ENCODE measurements at regions not wholly inside any gene's neighbourhood (a gene's known extent, or its start where the extent isn't known, plus 50 kb on each side); places are given as distances from the start of the nearest gene placed in this dataset.
"Not testable (repeated sequence)": the region's sequence is repeated elsewhere in the genome, so short reads cannot be mapped to it uniquely, and the experiment has no call there.

DNA sequence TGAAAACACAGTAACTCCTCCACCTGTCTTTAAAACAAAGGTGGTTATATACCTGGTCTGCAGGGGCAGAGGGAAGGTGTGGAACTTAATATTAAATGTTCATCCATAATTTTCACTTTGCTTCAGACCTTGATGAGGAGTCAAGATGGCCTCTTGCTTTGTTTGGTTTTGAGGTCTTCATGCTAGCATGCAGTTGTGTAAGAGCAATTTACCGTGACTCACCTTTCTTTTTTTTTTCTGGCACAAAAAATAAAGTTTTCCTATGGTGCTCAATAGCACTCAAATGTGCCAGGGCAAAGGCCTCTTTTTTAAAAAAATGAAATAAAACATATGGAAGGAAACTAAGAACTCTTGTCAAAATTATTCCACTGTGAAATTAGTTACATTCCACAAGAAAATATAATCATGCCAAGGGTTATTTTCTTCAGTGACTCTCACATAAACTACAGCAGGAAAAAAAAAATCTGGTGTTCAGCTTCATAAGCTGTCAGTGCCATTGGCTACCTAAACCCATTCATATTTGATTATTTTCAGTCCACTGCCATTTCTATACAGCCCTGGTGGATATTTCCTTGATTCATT lies 128.2 kb downstream of the SLC7A11 start:
- intact Hi-C loops (cut with micrococcal nuclease) = no loop called here
- Mint-ChIP-seq H3K9me3 (no peaks in the 10 kb centered on the region), H3K27ac (no peak overlapping the region), H3K36me3 (no peaks in the 10 kb centered on the region), H3K4me3 (no peak overlapping the region), H3K27me3 (no peaks in the 10 kb centered on the region), H3K4me1 (ENCODE audit: low read depth) (no peaks in the 10 kb centered on the region)
- ChIA-PET POLR2A (no interaction called here), CTCF (no interaction called here)
- no peak for DNase-seq

DNA sequence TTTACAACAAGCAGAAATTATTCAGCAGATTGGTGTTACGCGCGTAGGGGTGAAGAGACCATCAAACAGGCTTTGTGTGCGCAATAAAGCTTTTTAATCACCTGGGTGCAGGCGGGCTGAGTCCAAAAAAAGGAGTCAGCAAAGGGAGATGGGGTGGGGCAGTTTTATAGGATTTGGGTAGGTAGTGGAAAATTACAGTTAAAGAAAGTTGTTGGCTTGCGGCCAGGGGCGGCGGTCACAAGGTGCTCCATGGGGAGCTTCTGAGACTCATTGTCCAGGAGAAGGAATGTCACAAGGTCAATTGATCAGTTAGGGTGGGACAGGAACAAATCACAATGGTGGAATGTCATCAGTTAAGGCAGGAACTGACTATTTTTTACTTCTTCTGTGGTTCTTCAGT lies 129.3 kb downstream of the SLC7A11 start:
- intact Hi-C loops (cut with micrococcal nuclease); H3K4me3 Mint-ChIP-seq; POLR2A ChIA-PET; H3K27ac Mint-ChIP-seq; H3K4me1 Mint-ChIP-seq (ENCODE audit: low read depth); DNase-seq; H3K36me3 Mint-ChIP-seq; H3K9me3 Mint-ChIP-seq; H3K27me3 Mint-ChIP-seq; CTCF ChIA-PET: not testable (repeated sequence)

DNA sequence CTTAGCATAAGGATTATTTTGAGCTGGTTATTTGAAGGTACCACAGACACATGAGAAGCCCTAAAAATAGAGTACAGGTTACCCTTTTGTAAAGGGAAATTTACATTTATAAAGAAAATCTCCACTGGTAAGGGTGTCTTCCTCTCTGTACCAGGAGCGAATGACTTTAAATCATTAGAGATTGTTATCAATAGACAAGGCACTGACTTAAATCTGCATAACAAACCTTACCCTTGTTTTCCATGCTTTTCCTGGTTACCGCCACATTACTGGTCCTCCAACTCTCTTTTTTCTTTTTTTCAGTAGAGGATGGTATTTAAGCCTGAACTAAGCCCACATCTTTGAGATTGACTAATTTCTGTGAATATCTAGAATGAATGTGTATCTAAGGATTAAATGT lies 129.8 kb downstream of the SLC7A11 start:
- no peaks in the 10 kb centered on the region for H3K36me3 Mint-ChIP-seq
- CTCF ChIA-PET = no interaction called here
- no peak overlapping the region for H3K4me3 Mint-ChIP-seq
- H3K4me1 Mint-ChIP-seq (ENCODE audit: low read depth) = no peaks in the 10 kb centered on the region
- DNase-seq = no peak
- no peak overlapping the region for H3K27ac Mint-ChIP-seq
- H3K27me3 Mint-ChIP-seq = no peaks in the 10 kb centered on the region
- POLR2A ChIA-PET = no interaction called here
- peaks cover 4% of the 10 kb centered on the region for H3K9me3 Mint-ChIP-seq
- intact Hi-C loops (cut with micrococcal nuclease) = no loop called here

DNA sequence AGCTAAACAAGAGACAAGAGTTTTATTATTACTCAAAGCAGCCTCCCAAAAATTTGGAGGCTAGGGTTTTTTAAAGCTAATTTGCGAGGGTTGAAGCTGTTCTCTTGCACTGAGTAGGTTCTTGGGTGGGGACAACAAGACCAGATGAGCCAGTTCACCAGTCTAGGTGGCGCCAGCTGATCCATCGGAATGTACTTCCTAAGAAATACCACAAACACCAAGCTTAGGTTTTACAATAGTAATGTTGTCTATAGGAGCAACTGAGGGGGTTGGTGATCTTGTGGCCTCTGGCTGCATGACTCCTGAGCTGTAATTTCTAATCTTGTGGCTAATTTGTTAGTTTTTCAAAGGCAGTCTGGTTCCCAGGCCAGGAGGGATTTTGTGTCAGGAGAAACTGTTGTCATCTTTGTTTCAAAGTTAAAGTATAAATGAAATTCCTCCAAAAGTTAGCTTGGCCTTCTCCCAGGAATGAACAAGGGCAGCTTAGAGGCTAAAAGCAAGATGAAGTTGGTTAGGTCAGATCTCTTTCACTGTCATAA lies 130.6 kb downstream of the SLC7A11 start:
- no peak for DNase-seq
- no peaks in the 10 kb centered on the region for H3K36me3 Mint-ChIP-seq
- no peak overlapping the region for H3K4me3 Mint-ChIP-seq
- H3K9me3 Mint-ChIP-seq = peaks cover 4% of the 10 kb centered on the region
- H3K27me3 Mint-ChIP-seq = no peaks in the 10 kb centered on the region
- CTCF ChIA-PET = no interaction called here
- POLR2A ChIA-PET = no interaction called here
- H3K4me1 Mint-ChIP-seq (ENCODE audit: low read depth) = no peaks in the 10 kb centered on the region
- intact Hi-C loops (cut with micrococcal nuclease) = no loop called here
- no peak overlapping the region for H3K27ac Mint-ChIP-seq

DNA sequence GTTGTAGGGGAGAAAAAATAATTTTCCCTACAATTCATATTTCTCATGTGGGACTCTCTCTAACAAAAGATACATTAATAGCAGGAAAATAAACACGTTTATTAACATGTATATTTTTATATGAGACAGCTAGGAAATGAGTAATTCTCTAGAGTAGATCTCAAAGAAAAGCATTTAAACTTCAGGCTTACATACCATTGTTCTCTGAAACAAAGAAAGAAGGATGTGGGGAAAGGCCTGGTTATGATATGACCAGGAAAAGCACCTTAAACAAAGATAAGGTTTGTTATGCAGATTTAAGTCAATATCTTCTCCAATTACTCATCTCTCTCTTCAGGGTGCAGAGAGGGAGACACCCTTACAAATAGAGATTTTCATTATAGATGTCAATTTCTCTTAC lies 131.3 kb downstream of the SLC7A11 start:
- H3K9me3 Mint-ChIP-seq = peaks cover 4% of the 10 kb centered on the region
- no peak overlapping the region for H3K27ac Mint-ChIP-seq
- H3K36me3 Mint-ChIP-seq = no peaks in the 10 kb centered on the region
- CTCF ChIA-PET = no interaction called here
- DNase-seq = no peak
- H3K27me3 Mint-ChIP-seq = no peaks in the 10 kb centered on the region
- POLR2A ChIA-PET = no interaction called here
- H3K4me1 Mint-ChIP-seq (ENCODE audit: low read depth) = no peaks in the 10 kb centered on the region
- intact Hi-C loops (cut with micrococcal nuclease) = no loop called here
- H3K4me3 Mint-ChIP-seq = no peak overlapping the region

DNA sequence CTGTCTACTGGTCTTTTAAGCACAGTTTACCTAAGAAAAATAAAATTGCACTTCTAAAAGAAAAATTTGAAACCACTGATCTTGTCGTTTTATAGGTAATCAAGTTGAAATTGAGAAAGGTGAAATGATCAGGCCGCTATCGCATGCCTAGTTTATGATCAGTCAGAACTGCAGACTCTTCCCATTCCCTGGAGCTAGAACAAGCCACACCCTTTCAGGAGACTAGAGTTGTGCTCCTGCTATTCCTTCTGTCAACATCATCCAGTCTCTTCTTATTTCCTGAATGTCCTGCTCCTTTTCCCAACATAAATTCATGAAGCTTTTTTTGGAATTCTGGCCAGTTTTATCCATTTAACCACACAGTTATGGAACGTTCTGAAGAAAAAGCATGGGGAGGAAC lies 135.1 kb downstream of the SLC7A11 start:
- intact Hi-C loops (cut with micrococcal nuclease) = no loop called here
- no peak overlapping the region for H3K27ac Mint-ChIP-seq
- CTCF ChIA-PET = no interaction called here

DNA sequence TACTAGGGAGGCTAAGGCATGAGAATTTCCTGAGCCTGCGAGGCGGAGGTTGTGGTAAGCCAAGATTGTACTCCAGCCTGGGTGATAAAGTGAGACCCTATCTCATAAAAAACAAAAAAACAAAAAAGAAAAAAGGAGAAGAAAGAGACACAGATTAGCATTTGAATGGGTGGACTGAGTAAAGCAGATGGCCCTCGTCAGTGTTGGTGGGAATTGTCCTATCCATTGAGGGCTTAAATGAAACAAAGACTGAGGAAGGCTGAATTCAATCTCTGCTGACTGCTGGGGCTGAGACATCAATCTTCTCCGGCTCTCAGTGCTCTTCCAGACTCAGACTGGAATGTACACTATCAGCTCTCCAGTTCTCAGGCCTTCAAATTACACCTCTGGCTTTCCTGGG lies 136.8 kb downstream of the SLC7A11 start:
- DNase-seq = no peak
- Mint-ChIP-seq H3K36me3 (no peaks in the 10 kb centered on the region), H3K9me3 (peaks cover 4% of the 10 kb centered on the region), H3K4me3 (no peak overlapping the region), H3K27ac (no peak overlapping the region), H3K4me1 (ENCODE audit: low read depth) (no peaks in the 10 kb centered on the region), H3K27me3 (no peaks in the 10 kb centered on the region)
- CTCF ChIA-PET = interaction anchor here (1.1 kb wide), 1 partner anchor 15 kb away, joined by 4 read pairs; no protein-coding TSS in a partner anchor
- intact Hi-C loops (cut with micrococcal nuclease) = no loop called here
- POLR2A ChIA-PET = no interaction called here

More for the DNA sequence above, 135.1 kb downstream of the SLC7A11 start:
- DNase-seq = no peak
- Mint-ChIP-seq H3K4me1 (ENCODE audit: low read depth) (no peaks in the 10 kb centered on the region), H3K36me3 (no peaks in the 10 kb centered on the region), H3K27me3 (no peaks in the 10 kb centered on the region), H3K4me3 (no peak overlapping the region), H3K9me3 (peaks cover 4% of the 10 kb centered on the region)
- POLR2A ChIA-PET = no interaction called here

DNA sequence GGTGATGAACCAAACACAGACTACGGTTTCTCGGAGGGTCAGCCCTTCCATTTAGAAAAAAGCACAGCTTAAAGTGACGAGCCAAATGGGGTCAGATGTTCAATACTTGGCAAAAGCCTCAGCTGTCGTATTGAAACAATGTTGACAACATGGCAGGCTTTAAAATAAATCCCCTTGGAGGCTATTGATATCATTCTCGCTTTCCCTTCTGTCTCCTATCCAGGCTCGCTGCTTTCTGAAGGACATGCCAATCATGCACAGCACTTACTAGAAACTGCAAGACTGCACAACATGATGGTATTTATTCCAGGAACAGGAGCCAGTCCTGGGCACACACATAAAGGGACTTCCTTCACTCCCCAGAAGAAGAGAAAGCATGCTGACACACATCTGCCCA lies 137.9 kb downstream of the SLC7A11 start:
- POLR2A ChIA-PET = no interaction called here
- no peak overlapping the region for H3K27ac Mint-ChIP-seq
- no peak for DNase-seq
- CTCF ChIA-PET = no interaction called here
- H3K4me3 Mint-ChIP-seq = no peak overlapping the region
- H3K4me1 Mint-ChIP-seq (ENCODE audit: low read depth) = no peaks in the 10 kb centered on the region
- no peaks in the 10 kb centered on the region for H3K27me3 Mint-ChIP-seq
- H3K9me3 Mint-ChIP-seq = peaks cover 4% of the 10 kb centered on the region
- H3K36me3 Mint-ChIP-seq = no peaks in the 10 kb centered on the region
- intact Hi-C loops (cut with micrococcal nuclease) = no loop called here

DNA sequence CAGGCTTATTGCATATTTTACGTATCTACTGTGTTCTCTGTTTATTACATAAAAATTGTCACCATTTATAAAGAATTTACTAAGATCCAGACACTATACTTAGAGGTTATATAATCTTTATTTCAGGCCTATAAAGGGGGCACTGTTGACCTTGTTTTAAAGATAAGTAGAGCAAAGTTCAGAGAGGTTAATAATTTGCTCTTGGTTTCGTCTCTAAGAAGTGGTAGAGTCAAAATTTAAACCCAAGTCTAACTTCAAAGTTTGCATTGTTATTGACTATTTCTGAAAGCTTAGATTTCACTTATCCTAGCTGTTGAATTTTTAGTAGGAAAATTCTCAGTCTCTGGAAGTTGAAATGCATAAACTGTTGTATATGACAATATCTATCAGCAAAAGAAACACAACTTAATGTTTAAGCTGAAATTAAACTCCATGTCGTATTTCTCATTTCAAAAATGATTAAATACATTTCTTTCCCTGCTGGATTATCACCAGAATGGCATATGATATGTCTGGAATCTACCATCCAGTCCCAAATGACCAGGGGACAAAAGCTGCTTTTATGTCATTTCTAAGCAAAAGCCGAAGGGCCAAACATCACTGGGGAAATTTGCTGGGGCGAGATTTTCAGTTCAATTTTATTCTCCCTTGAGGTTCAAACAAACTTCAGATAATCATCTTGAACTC lies 138.4 kb downstream of the SLC7A11 start:
- H3K9me3 Mint-ChIP-seq = peaks cover 3% of the 10 kb centered on the region
- intact Hi-C loops (cut with micrococcal nuclease) = no loop called here
- H3K4me3 Mint-ChIP-seq = no peak overlapping the region
- ChIA-PET POLR2A (no interaction called here), CTCF (no interaction called here)
- H3K4me1 Mint-ChIP-seq (ENCODE audit: low read depth) = no peaks in the 10 kb centered on the region
- no peak for DNase-seq
- no peak overlapping the region for H3K27ac Mint-ChIP-seq
- no peaks in the 10 kb centered on the region for H3K27me3 Mint-ChIP-seq
- H3K36me3 Mint-ChIP-seq = no peaks in the 10 kb centered on the region

DNA sequence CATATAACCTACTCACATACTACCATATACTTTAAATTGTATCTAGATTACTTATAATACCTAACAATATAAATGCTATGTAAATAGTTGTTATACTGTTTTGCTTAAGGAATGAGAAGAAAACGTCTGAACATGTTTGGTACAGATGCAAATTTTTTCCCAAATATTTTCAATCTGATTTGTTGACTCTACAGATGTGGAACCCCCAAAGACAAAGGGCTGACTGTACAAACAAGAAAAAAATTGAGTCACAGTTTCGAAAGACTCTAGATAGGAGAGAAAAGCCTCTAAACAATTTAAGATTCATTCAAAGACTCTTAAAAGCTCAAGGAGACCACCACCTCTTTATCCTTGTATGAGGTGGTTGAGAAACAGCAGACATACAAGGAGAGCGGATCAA lies 142.8 kb downstream of the SLC7A11 start:
- ChIA-PET CTCF (interaction anchor here (1.1 kb wide), 1 partner anchor 9 kb away, joined by 3 read pairs; no protein-coding TSS in a partner anchor), POLR2A (no interaction called here)
- Mint-ChIP-seq H3K36me3 (no peaks in the 10 kb centered on the region), H3K4me3 (no peak overlapping the region), H3K27ac (no peak overlapping the region), H3K4me1 (ENCODE audit: low read depth) (no peaks in the 10 kb centered on the region), H3K27me3 (no peaks in the 10 kb centered on the region), H3K9me3 (no peaks in the 10 kb centered on the region)
- intact Hi-C loops (cut with micrococcal nuclease) = no loop called here
- no peak for DNase-seq

DNA sequence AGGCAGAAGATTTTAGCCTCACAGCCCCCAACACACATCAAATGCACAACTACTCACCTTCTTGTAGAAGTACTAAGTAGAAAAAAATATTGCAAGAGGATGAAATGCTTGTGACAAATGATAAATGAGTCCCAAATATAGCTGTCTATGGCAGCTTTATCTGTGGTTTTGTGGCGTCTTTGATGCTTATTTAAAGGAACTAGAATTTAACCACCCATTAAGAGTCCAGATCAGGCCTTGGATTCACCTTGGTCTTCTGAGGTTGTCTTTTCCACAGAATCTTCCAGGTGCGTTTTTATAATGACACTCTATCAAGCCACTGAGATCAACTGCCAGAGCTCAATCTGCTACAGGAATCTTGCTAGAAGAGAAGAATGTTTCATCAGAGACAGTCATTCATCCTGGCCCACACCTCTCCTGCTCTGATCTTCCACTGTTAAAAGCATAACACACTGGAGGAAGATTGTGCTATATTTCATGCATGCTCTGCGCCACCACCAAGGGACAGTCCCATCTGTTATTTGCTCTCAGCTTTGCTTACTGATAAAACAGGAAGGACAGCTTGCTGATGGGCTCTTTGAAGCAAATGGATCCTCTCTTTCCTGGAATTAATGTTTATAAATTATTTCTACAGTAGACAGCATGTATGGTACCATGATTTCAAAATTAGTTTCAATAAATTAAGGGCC lies 144.1 kb downstream of the SLC7A11 start:
- Mint-ChIP-seq H3K27ac (no peak overlapping the region), H3K27me3 (no peaks in the 10 kb centered on the region), H3K4me1 (ENCODE audit: low read depth) (no peaks in the 10 kb centered on the region), H3K36me3 (no peaks in the 10 kb centered on the region), H3K4me3 (no peak overlapping the region), H3K9me3 (no peaks in the 10 kb centered on the region)
- CTCF ChIA-PET = no interaction called here
- POLR2A ChIA-PET = no interaction called here
- intact Hi-C loops (cut with micrococcal nuclease) = no loop called here
- no peak for DNase-seq

DNA sequence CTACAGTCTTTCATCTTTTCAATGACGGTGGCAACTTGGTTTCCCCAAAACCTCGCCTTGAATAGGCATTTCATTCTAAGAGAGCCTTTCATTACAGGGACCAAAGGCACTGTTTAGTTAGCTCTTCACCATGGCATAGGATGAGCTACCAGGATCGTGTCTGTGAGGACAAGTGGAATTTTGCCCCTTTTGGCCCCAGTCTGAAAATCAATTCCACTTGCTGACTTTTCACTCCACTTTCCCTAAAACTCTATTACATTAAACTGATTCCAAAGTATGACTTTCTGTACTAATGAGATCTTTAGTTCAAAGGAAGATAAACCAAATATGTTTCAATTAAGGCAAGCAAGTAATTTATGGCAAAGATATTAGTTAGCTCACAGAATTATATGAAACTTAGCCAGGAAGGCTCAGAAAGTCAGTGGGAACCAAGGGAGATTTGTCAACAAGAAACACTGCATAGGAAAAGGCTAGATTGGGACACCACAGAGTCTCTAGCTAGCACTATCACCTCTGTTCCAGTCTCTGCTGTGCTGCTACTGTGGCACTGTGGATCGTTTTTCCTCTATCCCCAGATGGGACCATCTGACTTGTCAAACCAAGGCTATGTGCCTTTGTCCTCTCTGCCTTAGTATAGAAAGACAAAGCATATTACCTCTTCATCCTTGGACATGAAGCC lies 145.6 kb downstream of the SLC7A11 start:
- H3K36me3 Mint-ChIP-seq = no peaks in the 10 kb centered on the region
- H3K27ac Mint-ChIP-seq = no peak overlapping the region
- no peaks in the 10 kb centered on the region for H3K9me3 Mint-ChIP-seq
- ChIA-PET CTCF (no interaction called here), POLR2A (no interaction called here)
- no peak for DNase-seq
- no peaks in the 10 kb centered on the region for H3K4me1 Mint-ChIP-seq (ENCODE audit: low read depth)
- no peaks in the 10 kb centered on the region for H3K27me3 Mint-ChIP-seq
- H3K4me3 Mint-ChIP-seq = no peak overlapping the region
- intact Hi-C loops (cut with micrococcal nuclease) = no loop called here

Data from activated CD4-positive, alpha-beta memory T cell treated with anti-CD3 and anti-CD28 coated beads for 36 hours (primary cell).